Fibroblast of lung (primary cell): ENCODE measurements at regions not wholly inside any gene's neighbourhood (a gene's known extent, or its start where the extent isn't known, plus 50 kb on each side); places are given as distances from the start of the nearest gene placed in this dataset.

Experiments
- DNase-seq, 2 donors: peaks; one replicate each; pipeline versions ENCODE4 v3.0.0 to v3.0.0-alpha.2; 2010; ENCODE audit warnings: low read depth in 2 of 2
- H2AFZ ChIP-seq: 2 replicates; pipeline ENCODE4 v1.5.1; 2012; ENCODE audit warnings: low read length, control low read depth, inconsistent platforms
- H3K27ac ChIP-seq: 2 replicates; pipeline ENCODE4 v1.5.1; 2011; ENCODE audit warnings: low read length, control low read depth; ENCODE audit not compliant: insufficient read depth
- H3K27me3 ChIP-seq: 2 replicates; pipeline ENCODE4 v1.5.1; 2011; ENCODE audit warnings: mild to moderate bottlenecking, low read length; ENCODE audit not compliant: control insufficient read depth, insufficient read depth
- H3K36me3 ChIP-seq: 2 replicates; pipeline ENCODE4 v1.5.1; 2011; ENCODE audit warnings: low read length; ENCODE audit not compliant: control insufficient read depth, insufficient read depth
- H3K4me1 ChIP-seq: 2 replicates; pipeline ENCODE4 v1.5.1; 2011; ENCODE audit warnings: low read length; ENCODE audit not compliant: control insufficient read depth, insufficient read depth; ENCODE audit errors: extremely low read depth
- H3K4me2 ChIP-seq: 2 replicates; pipeline ENCODE4 v1.5.1; 2011; ENCODE audit warnings: low read length, control low read depth; ENCODE audit not compliant: insufficient read depth; ENCODE audit errors: extremely low read depth
- H3K4me3 ChIP-seq, 4 experiments: fragments of 200-600 bp in 1 of 4; sonication (generic) in 1 of 4; replicated peaks in 1 of 4; 2 replicates each; pipeline ENCODE4 v1.5.1; 2011 to 2016; ENCODE audit warnings: low read length in 4 of 4, low read depth in 3 of 4, mild to moderate bottlenecking in 3 of 4, control low read depth in 2 of 4, inconsistent platforms in 1 of 4, mixed read lengths in 1 of 4; ENCODE audit not compliant: insufficient read depth in 1 of 4; ENCODE audit errors: control extremely low read depth in 1 of 4
- H3K79me2 ChIP-seq: 2 replicates; pipeline ENCODE4 v1.5.1; 2012; ENCODE audit warnings: mild to moderate bottlenecking, low read length, inconsistent platforms; ENCODE audit not compliant: control insufficient read depth, insufficient read depth
- H3K9ac ChIP-seq: 2 replicates; pipeline ENCODE4 v1.5.1; 2011; ENCODE audit warnings: mild to moderate bottlenecking, low read length, control low read depth; ENCODE audit not compliant: insufficient read depth
- H3K9me3 ChIP-seq: 2 replicates; pipeline ENCODE4 v1.5.1; 2012; ENCODE audit warnings: low read depth, low read length; ENCODE audit not compliant: control insufficient read depth, insufficient read depth
- H4K20me1 ChIP-seq: 2 replicates; pipeline ENCODE4 v1.5.1; 2011; ENCODE audit warnings: low read length; ENCODE audit not compliant: control insufficient read depth, insufficient read depth; ENCODE audit errors: extremely low read depth
- EZH2 ChIP-seq: IDR thresholded peaks from 2 replicates; pipeline ENCODE4 v1.5.1; 2012; ENCODE audit warnings: low read length, control low read depth, mild to moderate bottlenecking; ENCODE audit errors: missing control alignments
- TF ChIP-seq, protein P1 (sequence below), 2 donors: IDR thresholded peaks in 1 of 2; conservative IDR thresholded peaks in 1 of 2; 1 replicate in 1 of 2; 2 replicates in 1 of 2; pipeline ENCODE4 v1.5.1; 2011 to 2012; ENCODE audit warnings: low read length in 2 of 2, control low read depth in 1 of 2, inconsistent platforms in 1 of 2, low read depth in 1 of 2, mild to moderate bottlenecking in 1 of 2

DNA sequence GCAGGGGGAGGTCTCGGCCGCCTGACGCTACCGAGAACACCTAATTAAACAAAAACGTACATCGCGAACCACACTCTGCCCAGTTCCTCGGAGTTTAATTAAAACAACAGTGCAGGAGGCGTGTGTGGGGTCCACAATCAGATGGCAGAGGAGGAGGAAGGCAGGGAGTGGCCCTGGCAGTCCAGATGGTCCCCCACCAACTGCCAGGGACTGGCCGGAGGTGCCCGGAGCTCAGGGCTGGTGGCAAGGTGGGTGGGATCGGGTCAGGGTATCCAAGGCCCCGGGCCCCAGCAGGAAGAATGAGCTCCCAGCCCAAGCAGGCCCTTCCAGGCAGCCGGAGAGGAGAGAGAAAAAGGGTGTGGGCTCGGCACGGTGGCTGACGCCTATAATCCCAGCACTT is 71.3 kb downstream of the PTPRS start:
- H4K20me1 ChIP-seq, result no peaks in the 10 kb centered on the region

GRCh38 chr19:5268801-5269200 is 71.8 kb downstream of the PTPRS start:
- H3K27me3 ChIP-seq, result no peaks in the 10 kb centered on the region
- H3K9ac ChIP-seq, result no peak overlapping the region
- H3K36me3 ChIP-seq, result peaks cover 9% of the 10 kb centered on the region
- TF ChIP-seq, protein P1, sequence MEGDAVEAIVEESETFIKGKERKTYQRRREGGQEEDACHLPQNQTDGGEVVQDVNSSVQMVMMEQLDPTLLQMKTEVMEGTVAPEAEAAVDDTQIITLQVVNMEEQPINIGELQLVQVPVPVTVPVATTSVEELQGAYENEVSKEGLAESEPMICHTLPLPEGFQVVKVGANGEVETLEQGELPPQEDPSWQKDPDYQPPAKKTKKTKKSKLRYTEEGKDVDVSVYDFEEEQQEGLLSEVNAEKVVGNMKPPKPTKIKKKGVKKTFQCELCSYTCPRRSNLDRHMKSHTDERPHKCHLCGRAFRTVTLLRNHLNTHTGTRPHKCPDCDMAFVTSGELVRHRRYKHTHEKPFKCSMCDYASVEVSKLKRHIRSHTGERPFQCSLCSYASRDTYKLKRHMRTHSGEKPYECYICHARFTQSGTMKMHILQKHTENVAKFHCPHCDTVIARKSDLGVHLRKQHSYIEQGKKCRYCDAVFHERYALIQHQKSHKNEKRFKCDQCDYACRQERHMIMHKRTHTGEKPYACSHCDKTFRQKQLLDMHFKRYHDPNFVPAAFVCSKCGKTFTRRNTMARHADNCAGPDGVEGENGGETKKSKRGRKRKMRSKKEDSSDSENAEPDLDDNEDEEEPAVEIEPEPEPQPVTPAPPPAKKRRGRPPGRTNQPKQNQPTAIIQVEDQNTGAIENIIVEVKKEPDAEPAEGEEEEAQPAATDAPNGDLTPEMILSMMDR (conservative IDR thresholded peaks at IDR 0.05 in 1 of 2, IDR thresholded peaks at IDR 0.05 in 1 of 2; ENCODE audit: low read depth in 1 of 2, low read length in 2 of 2), result no peak
- no peak for TF ChIP-seq EZH2
- DNase-seq, result no peak
- H3K4me1 ChIP-seq, result no peaks in the 10 kb centered on the region
- H2AFZ ChIP-seq, result no peak overlapping the region
- H3K27ac ChIP-seq, result no peak overlapping the region
- no peaks in the 10 kb centered on the region for H4K20me1 ChIP-seq
- H3K4me3 ChIP-seq, result no peak overlapping the region
- H3K9me3 ChIP-seq, result no peaks in the 10 kb centered on the region
- H3K4me2 ChIP-seq, result no peak overlapping the region
- no peaks in the 10 kb centered on the region for H3K79me2 ChIP-seq

More for the DNA sequence above, 71.3 kb downstream of the PTPRS start:
- Histone ChIP-seq H2AFZ (no peak overlapping the region), H3K9me3 (no peaks in the 10 kb centered on the region), H3K4me2 (no peak overlapping the region), H3K4me3 (no peak overlapping the region), H3K27ac (no peak overlapping the region), H3K4me1 (no peaks in the 10 kb centered on the region), H3K79me2 (no peaks in the 10 kb centered on the region), H3K36me3 (peaks cover 10% of the 10 kb centered on the region), H3K27me3 (no peaks in the 10 kb centered on the region), H3K9ac (no peak overlapping the region)
- no peak for TF ChIP-seq EZH2
- TF ChIP-seq, protein P1 (conservative IDR thresholded peaks at IDR 0.05 in 1 of 2, IDR thresholded peaks at IDR 0.05 in 1 of 2; ENCODE audit: low read depth in 1 of 2, low read length in 2 of 2), result no peak
- no peak for DNase-seq

GRCh38 chr19:5265260-5265659 is 75.4 kb downstream of the PTPRS start:
- no peak overlapping the region for H3K4me2 ChIP-seq
- H3K36me3 ChIP-seq, result peaks cover 7% of the 10 kb centered on the region
- TF ChIP-seq, protein P1 (conservative IDR thresholded peaks at IDR 0.05 in 1 of 2, IDR thresholded peaks at IDR 0.05 in 1 of 2; ENCODE audit: low read depth in 1 of 2, low read length in 2 of 2), result no peak
- TF ChIP-seq EZH2, result no peak
- no peak overlapping the region for H3K27ac ChIP-seq
- H3K79me2 ChIP-seq, result no peaks in the 10 kb centered on the region
- no peaks in the 10 kb centered on the region for H3K27me3 ChIP-seq
- no peaks in the 10 kb centered on the region for H3K9me3 ChIP-seq
- H3K9ac ChIP-seq, result no peak overlapping the region
- no peak for DNase-seq
- no peaks in the 10 kb centered on the region for H4K20me1 ChIP-seq
- H2AFZ ChIP-seq, result no peak overlapping the region
- H3K4me3 ChIP-seq, result no peak overlapping the region
- no peaks in the 10 kb centered on the region for H3K4me1 ChIP-seq
